OCI-LY7 (cell line): ENCODE measurements at regions not wholly inside any gene's neighbourhood (a gene's known extent, or its start where the extent isn't known, plus 50 kb on each side); places are given as distances from the start of the nearest gene placed in this dataset.

ENCODE experiments used
- BruUV-seq: library from RNA; stranded (reverse); fragments of 400-500 nt; replicated peaks from 2 replicates; lab custom pipeline; 2021; lab: Mats Ljungman, UMichigan
- CTCF ChIA-PET: fragments of 300-600 bp; sonication (Branson Sonifier 250); formaldehyde crosslinking; loops from one replicate; lab custom pipeline; 2022; ENCODE audit warnings: antibody characterized with exemption; ENCODE audit not compliant: unreplicated experiment; lab: Charles Lee
- POLR2A ChIA-PET: fragments of 300-600 bp; sonication (Branson Sonifier 250); formaldehyde crosslinking; loops from one replicate; lab custom pipeline; 2022; ENCODE audit warnings: antibody characterized with exemption; lab: Charles Lee
- DNase-seq: peaks from one replicate; pipeline ENCODE4 v3.0.0-alpha.2; 2015; ENCODE audit warnings: low spot score
- H2AFZ ChIP-seq: fragments of 200-600 bp; sonication (generic), shearing (Covaris generic); 2 replicates; pipeline ENCODE4 v1.6.1; 2014; ENCODE audit warnings: mild to moderate bottlenecking, antibody characterized with exemption, low read length, moderate library complexity
- H3K27ac ChIP-seq: fragments of 200-600 bp; sonication (generic); 2 replicates; pipeline ENCODE4 v1.5.1; 2014; ENCODE audit warnings: mixed run types, low read depth, mild to moderate bottlenecking, moderate library complexity, low read length, inconsistent platforms; ENCODE audit not compliant: poor library complexity, severe bottlenecking
- H3K36me3 ChIP-seq: fragments of 200-600 bp; sonication (generic); 2 replicates; pipeline ENCODE4 v1.6.1; 2014; ENCODE audit warnings: mild to moderate bottlenecking, antibody characterized with exemption, low read length, moderate library complexity, mixed read lengths; ENCODE audit not compliant: insufficient read depth
- H3K4me1 ChIP-seq: fragments of 200-600 bp; sonication (generic); 2 replicates; pipeline ENCODE4 v1.5.1; 2014; ENCODE audit warnings: mild to moderate bottlenecking, low read length; ENCODE audit not compliant: insufficient read depth, poor library complexity, severe bottlenecking
- H3K4me2 ChIP-seq: fragments of 200-600 bp; sonication (generic); 2 replicates; pipeline ENCODE4 v1.6.1; 2014; ENCODE audit warnings: mild to moderate bottlenecking, low read length
- H3K4me3 ChIP-seq: fragments of 200-600 bp; sonication (generic); 2 replicates; pipeline ENCODE4 v1.5.1; 2014; ENCODE audit warnings: mild to moderate bottlenecking, low read depth, low read length; ENCODE audit not compliant: poor library complexity, severe bottlenecking
- H3K79me2 ChIP-seq: fragments of 200-600 bp; sonication (generic); 2 replicates; pipeline ENCODE4 v1.6.1; 2016; ENCODE audit warnings: low read depth, mild to moderate bottlenecking, low read length, moderate library complexity, mixed read lengths; ENCODE audit not compliant: insufficient read depth
- H3K9me2 ChIP-seq: fragments of 200-600 bp; sonication (generic); 2 replicates; pipeline ENCODE4 v1.6.1; 2016; ENCODE audit warnings: mild to moderate bottlenecking, low read length, mixed read lengths; ENCODE audit not compliant: insufficient read depth
- H3K9me3 ChIP-seq: fragments of 200-600 bp; sonication (generic); 2 replicates; pipeline ENCODE4 v1.6.1; 2014; ENCODE audit warnings: mild to moderate bottlenecking, mixed run types, low read length, mixed read lengths
- H4K20me1 ChIP-seq: fragments of 200-600 bp; sonication (generic); 2 replicates; pipeline ENCODE4 v1.6.1; 2014; ENCODE audit warnings: mild to moderate bottlenecking, antibody characterized with exemption, low read length, moderate library complexity, mixed read lengths; ENCODE audit not compliant: insufficient read depth
- EZH2phosphoT487 ChIP-seq: fragments of 200-600 bp; sonication (generic); IDR thresholded peaks from 2 replicates; pipeline ENCODE4 v1.6.1; 2018; ENCODE audit warnings: low read depth, borderline replicate concordance, mild to moderate bottlenecking, mixed run types, antibody characterized with exemption, low read length, moderate library complexity, mixed read lengths
- intact Hi-C: fragments of 100-400 bp; cut with micrococcal nuclease; formaldehyde crosslinking; loops from one replicate; pipeline ENCODE4 v1.10.0; 2022; ENCODE audit not compliant: unreplicated experiment
- TF ChIP-seq, protein P1 (sequence below): fragments of 200-600 bp; sonication (generic); conservative IDR thresholded peaks from 2 replicates; pipeline ENCODE4 v1.5.1; 2014; ENCODE audit warnings: mild to moderate bottlenecking, antibody characterized with exemption, low read length, moderate library complexity, mixed read lengths

DNA sequence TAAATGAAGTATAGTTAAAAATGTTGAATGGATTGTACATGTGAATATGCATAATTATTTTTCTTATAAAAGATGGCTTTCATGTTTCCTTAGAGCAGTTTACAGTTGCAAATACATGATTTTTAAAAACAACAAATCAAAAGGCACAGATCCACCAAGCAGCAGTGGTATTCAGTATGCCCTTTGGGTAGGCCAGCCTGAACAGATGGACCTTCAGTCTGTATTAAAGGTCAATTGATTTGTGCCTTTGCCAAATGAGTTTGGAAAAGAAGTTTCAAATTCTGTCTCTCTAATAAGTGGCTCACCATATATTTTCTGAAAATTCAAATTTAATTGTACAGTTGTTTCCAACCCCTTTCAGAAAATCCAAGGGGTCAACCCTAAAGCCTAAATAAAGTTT lies 477.1 kb downstream of the NSUN3 start:
- Histone ChIP-seq H3K4me3 (no peak overlapping the region), H3K4me1 (no peaks in the 10 kb centered on the region), H3K36me3 (no peaks in the 10 kb centered on the region), H2AFZ (no peak overlapping the region), H3K27ac (no peak overlapping the region), H3K9me3 (no peaks in the 10 kb centered on the region), H3K4me2 (no peak overlapping the region), H4K20me1 (no peaks in the 10 kb centered on the region), H3K79me2 (no peaks in the 10 kb centered on the region), H3K9me2 (no peaks in the 10 kb centered on the region)
- TF ChIP-seq, protein P1, sequence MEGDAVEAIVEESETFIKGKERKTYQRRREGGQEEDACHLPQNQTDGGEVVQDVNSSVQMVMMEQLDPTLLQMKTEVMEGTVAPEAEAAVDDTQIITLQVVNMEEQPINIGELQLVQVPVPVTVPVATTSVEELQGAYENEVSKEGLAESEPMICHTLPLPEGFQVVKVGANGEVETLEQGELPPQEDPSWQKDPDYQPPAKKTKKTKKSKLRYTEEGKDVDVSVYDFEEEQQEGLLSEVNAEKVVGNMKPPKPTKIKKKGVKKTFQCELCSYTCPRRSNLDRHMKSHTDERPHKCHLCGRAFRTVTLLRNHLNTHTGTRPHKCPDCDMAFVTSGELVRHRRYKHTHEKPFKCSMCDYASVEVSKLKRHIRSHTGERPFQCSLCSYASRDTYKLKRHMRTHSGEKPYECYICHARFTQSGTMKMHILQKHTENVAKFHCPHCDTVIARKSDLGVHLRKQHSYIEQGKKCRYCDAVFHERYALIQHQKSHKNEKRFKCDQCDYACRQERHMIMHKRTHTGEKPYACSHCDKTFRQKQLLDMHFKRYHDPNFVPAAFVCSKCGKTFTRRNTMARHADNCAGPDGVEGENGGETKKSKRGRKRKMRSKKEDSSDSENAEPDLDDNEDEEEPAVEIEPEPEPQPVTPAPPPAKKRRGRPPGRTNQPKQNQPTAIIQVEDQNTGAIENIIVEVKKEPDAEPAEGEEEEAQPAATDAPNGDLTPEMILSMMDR = no peak
- TF ChIP-seq EZH2phosphoT487 = no peak
- ChIA-PET CTCF (no interaction called here), POLR2A (interaction anchor here (0.5 to 0.7 kb wide), 2 partner anchors 22 to 49 kb away, joined by 3 to 4 read pairs; no protein-coding TSS in a partner anchor)
- BruUV-seq = no TSS peak
- intact Hi-C loops = no loop called here
- no peak for DNase-seq

DNA sequence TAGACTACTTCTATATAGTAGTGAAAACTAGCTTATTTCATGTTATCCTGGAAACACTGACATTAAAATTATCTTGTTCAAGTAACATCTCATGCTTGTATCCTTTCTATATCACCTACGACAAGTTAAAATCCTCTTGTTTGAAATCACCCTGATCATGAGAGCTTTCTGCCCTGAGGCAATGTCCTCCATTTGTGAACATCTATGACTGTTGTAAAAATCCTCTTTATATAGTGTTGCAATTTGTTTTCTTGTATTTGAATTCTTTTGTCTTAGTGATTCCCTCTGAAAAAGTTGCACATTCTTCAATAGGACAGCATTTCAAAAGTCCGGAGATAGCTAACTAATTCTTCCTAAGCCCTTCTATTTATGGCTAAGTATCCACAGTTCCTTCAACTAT lies 480.3 kb downstream of the NSUN3 start:
- H3K27ac ChIP-seq = no peak overlapping the region
- no TSS peak for BruUV-seq
- ChIA-PET POLR2A (no interaction called here), CTCF (no interaction called here)
- no peaks in the 10 kb centered on the region for H3K36me3 ChIP-seq
- no peaks in the 10 kb centered on the region for H3K9me2 ChIP-seq
- no peaks in the 10 kb centered on the region for H4K20me1 ChIP-seq
- no peak overlapping the region for H3K4me2 ChIP-seq
- TF ChIP-seq, protein P1 = no peak
- TF ChIP-seq EZH2phosphoT487 = no peak
- DNase-seq = no peak
- H2AFZ ChIP-seq = no peak overlapping the region
- no peaks in the 10 kb centered on the region for H3K9me3 ChIP-seq
- H3K4me3 ChIP-seq = no peak overlapping the region
- intact Hi-C loops = no loop called here
- H3K4me1 ChIP-seq = no peaks in the 10 kb centered on the region
- H3K79me2 ChIP-seq = no peaks in the 10 kb centered on the region

- Histone ChIP-seq H3K27ac (no peak overlapping the region), H3K9me3 (no peaks in the 10 kb centered on the region), H3K4me3 (no peak overlapping the region), H4K20me1 (no peaks in the 10 kb centered on the region), H3K79me2 (no peaks in the 10 kb centered on the region), H3K36me3 (no peaks in the 10 kb centered on the region), H3K4me2 (no peak overlapping the region), H3K4me1 (no peaks in the 10 kb centered on the region), H2AFZ (no peak overlapping the region), H3K9me2 (no peaks in the 10 kb centered on the region)
- BruUV-seq = no TSS peak
- POLR2A ChIA-PET = no interaction called here
- intact Hi-C loops = no loop called here
- DNase-seq = no peak
- CTCF ChIA-PET = no interaction called here
- TF ChIP-seq, protein P1 = no peak
- TF ChIP-seq EZH2phosphoT487 = no peak
Measured at GRCh38 chr3:94544131-94544789, 481.4 kb downstream of the NSUN3 start.
